WI38 (cell line): ENCODE measurements at regions not wholly inside any gene's neighbourhood (a gene's known extent, or its start where the extent isn't known, plus 50 kb on each side); places are given as distances from the start of the nearest gene placed in this dataset.

Source experiments
- H3K4me3 ChIP-seq: 2 replicates; pipeline ENCODE4 v1.5.1; 2011; ENCODE audit warnings: low read depth, mild to moderate bottlenecking, control low read depth, low read length
- CTCF ChIP-seq: IDR thresholded peaks from 2 replicates; pipeline ENCODE4 v1.5.1; 2012; ENCODE audit warnings: low read depth, mild to moderate bottlenecking, control low read depth, low read length

- H3K4me3 ChIP-seq, result no peak overlapping the region
- TF ChIP-seq CTCF, result no peak
Measured at GRCh38 chr5:130693509-130693908, 471.5 kb downstream of the HINT1 start.

GRCh38 chr5:130692770-130693169, 472.3 kb downstream of the HINT1 start:
- TF ChIP-seq CTCF, result no peak

GRCh38 chr5:130689831-130690230, 475.2 kb downstream of the HINT1 start:
- H3K4me3 ChIP-seq, result no peak overlapping the region
- no peak for TF ChIP-seq CTCF

More at GRCh38 chr5:130692770-130693169, 472.3 kb downstream of the HINT1 start:
- H3K4me3 ChIP-seq, result no peak overlapping the region

GRCh38 chr5:130687085-130687733, 477.8 kb downstream of the HINT1 start:
- no peak for TF ChIP-seq CTCF

GRCh38 chr5:130678637-130679036, 486.4 kb downstream of the HINT1 start:
- no peak overlapping the region for H3K4me3 ChIP-seq
- no peak for TF ChIP-seq CTCF

More at GRCh38 chr5:130687085-130687733, 477.8 kb downstream of the HINT1 start:
- H3K4me3 ChIP-seq, result no peak overlapping the region

GRCh38 chr5:130666462-130666861, 498.6 kb downstream of the HINT1 start:
- TF ChIP-seq CTCF, result no peak
- H3K4me3 ChIP-seq, result no peak overlapping the region

- TF ChIP-seq CTCF, result no peak
- no peak overlapping the region for H3K4me3 ChIP-seq
Measured at GRCh38 chr5:130652176-130652575, 512.9 kb downstream of the HINT1 start.
